ENCODE measurements at regions not wholly inside any gene's neighbourhood (a gene's known extent, or its start where the extent isn't known, plus 50 kb on each side); places are given as distances from the start of the nearest gene placed in this dataset.

DNA sequence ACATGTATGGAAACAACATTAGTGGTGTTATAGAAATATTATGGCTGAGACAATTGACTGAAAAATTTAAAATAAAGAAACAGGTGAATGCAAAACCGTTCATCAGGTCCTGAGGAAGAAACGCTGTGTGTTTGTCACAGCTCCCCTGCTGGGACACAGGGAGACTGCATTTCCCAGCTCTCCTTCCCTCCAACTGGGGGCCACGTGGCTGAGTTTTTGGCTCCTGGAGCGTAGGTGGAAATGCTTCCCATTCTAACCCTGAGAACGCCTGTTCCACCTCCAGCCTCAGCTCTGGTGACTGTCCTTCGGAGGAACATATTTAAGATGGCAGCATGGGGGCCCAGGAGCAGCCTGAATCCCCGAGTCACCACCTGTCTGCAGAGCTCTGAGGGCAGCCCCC is 398.6 kb downstream of the BRD1 start:
- DNase-seq: peak in 1 of 4 experiments; percentile 1

DNA sequence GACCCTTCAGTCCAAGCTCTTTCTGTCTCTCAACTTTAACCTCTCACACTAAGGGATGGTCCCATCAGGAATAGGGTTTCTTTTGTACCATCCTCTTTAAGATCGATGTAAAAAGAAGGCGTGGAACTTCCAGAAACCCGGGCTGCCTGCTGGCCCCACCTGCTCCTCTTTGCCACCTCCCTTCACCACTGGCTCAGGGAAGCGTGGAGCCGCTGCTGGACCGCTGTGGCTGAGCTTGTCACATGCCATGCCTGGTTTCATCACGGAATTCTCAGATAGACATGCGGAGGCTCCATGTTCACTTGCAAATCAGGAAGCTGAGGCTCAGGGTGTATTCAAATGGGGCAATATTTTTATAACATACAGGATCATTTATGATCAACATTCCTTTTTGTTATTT is 399.7 kb downstream of the BRD1 start:
- no peak for DNase-seq

DNA sequence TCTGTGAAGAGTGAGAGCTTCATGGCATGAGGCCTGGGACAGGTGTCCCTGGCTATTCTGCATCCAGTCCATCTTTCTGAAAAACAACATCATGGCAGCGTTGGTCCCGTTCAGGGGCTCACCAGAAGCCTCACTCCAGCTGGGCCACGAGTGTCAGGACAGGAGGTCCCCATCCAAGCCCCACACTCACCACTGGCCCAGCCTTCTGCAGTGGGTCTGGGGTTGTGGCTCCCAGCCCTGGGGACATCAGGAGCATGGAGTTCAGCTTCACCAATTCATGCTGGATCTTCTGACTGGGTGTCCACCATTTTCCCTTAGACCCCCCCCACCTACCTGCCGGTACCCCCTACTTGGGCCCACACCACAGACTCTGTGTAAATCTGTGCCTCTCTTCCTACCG is 400.3 kb downstream of the BRD1 start:
- DNase-seq: no peak

DNA sequence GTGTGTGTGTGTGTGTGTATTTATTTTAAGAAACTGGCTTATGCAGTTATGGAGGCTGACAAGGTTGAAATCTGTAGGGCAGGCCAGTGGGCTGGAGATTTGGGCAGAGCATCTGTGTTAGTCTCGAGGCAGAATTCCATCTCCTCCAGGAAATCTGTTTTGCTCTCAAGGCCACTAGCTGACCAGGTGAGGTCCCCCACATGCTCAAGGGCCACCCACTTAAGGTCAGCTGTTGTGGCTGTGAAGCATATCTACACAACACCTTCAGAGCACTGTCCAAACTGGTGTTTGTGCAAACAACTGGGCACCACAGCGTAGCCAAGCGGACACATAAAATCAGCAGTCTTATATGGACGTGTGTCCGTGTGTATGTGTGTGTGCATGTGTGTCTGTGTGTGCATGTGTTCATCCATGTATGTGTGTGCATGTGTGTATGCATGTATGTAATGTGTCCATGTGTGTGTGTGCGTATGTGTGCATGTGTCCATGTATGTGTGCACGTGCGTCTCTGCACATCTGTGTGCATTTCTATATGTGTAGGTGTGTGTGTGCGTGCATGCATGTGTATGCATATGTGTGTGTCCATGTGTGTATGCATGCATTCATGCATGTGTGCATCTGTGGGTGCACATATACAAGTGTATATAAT is 400.9 kb downstream of the BRD1 start:
- no peak for DNase-seq

DNA sequence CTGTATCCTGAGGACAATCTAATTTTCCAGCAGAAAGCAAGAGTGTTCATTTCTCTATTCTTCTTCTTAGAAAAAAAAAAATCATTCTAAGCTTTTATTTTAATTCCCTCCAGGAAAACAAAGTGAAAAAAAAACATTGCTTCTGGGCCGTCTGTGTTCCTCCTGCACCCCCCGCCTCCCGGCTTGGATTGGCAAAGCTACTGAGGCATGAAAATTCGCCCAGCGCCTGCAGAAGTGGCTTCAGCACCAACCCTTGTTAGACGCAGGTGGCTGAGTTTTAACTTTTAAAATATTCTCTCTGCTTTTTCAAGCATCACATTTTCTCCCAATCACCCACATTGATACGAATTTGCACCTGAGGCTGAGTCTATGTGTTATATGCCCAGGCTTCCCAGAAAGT is 401.6 kb downstream of the BRD1 start:
- no peak for DNase-seq

DNA sequence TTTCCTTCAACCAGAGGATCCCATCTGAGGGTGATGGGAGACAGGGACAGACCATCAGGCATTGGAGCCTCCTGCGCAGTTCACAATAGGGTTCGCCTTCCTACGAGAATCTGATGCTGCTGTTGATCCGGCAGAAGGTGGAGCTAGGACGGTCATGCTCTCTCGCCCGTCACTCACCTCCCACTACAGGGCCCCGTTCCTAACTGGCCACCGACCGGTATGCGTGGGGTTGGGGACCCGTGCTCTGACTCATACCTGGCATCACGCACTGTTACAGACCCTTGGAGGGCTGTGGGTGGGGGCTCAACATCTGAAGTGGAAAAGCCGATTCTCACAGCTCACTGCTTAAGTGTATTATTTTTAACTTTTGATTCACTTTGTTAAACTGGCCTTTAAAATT is 402.3 kb downstream of the BRD1 start:
- DNase-seq: no peak

DNA sequence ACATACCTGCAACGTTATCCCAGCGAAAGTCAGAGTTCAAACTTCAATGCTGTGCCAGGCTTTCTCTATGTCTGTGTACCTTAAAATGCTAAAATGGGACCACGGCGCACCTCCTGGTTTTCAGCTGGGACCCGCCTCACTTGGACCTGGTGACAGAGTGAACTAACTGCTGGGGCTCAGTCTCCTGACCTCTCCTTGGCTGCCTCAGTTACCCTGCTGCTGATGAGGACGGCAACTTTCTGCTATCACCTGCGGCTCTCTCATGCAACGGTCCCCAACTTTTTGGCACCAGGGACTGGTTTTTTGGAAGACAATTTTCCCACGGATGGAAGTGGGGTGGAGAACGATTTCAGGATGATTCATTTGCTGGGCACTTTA is 402.8 kb downstream of the BRD1 start:
- DNase-seq: no peak

DNA sequence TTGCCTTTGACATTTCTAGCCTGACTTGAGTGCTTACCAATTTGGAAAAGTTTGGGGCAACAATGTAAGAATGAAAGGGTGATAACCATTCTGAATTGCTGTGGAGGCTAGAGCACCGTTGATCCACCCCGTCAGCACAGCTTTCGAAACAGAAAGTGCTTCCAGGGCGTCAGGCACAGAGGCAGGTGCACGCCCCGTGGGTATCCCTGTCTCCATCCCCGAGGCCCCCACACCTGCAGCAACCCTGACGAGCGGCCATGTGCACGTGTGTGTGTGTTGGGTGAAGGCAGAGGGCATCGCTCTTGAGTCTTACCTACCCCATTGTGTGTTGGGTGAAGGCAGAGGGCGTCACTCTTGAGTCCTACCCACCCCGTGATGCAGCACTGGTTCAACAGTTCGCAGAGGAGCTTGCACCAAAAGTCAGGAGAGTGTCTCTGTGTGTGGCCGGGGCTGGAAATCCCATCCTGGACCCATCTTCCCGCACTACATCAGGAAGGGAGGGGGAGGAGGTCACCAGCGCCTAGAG is 404.5 kb downstream of the BRD1 start:
- DNase-seq: no peak

DNA sequence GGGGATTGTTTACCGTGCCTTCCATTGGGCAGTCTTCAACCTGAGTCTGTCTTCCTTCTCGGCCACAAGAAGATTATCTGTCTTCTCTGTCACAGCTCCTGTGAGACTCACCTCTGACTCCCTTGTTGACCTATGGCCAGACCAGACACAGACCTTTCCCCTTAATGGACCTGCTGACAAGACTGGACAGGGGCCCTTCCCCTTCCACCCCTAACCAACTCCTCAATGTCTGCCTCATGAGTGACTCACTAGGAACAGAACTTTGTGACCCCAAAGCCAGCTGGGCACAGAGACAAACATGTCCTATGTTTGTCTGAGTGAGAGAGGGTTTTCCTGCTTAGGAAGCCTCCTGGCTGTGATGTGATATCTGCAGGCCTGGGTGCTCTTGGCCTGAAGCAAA is 405.0 kb downstream of the BRD1 start:
- no peak for DNase-seq

DNA sequence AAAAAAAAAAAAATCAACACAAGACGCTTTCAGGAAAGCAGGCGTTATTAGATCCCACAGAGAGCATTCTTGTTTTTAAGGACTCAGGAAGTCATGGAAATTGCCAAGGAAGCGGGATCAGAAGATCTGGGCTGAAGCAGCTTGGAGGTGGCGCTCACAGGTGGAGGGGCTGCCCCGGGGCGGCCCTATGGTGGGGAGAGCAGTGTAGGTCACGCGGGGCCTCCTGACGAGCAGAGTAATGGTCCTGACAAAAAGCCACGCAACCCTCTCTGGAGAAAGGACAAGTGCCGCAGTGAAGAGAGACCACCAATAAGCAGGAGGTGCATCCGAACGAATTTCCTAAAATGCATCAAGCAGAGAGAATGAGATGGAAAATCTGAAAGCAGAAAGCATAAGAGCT is 407.0 kb downstream of the BRD1 start:
- DNase-seq: no peak

DNA sequence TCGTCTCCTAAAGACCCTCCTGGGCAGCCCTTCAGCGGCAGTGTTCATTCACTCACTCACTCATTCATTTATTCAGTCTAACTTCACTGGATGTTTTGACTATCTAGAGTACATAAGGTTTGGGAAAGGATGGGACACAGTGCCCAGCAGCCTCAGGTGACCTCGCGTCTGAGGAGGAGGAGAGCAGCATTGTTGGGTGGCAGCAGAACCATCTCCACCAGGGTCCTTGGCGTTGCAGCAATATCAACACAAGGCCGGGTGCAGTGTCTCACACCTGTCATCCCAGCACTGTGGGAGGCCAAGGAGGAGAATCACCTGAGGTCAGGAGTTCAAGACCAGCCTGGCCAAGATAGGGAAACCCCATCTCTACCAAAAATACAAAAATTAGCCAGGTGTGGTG is 408.0 kb downstream of the BRD1 start:
- DNase-seq: no peak

DNA sequence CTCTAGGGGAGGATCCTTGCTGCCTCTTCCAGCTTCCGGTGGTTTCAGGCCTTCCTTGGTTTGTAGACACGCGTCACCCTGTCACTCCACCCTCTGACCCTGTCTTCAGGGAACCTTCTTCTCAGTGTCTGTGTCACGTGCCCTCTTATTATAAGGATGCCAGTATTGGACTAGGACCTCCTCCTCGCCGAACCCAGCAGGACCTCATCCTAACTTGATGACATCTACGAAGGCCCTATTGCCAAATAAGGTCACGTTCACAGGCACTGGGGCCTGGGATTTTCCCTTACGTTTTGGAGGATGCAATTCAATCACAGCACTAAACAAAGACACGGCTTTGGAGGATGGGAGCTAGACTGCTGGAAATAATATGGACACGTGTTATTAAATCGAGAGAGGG is 408.7 kb downstream of the BRD1 start:
- DNase-seq: no peak

DNA sequence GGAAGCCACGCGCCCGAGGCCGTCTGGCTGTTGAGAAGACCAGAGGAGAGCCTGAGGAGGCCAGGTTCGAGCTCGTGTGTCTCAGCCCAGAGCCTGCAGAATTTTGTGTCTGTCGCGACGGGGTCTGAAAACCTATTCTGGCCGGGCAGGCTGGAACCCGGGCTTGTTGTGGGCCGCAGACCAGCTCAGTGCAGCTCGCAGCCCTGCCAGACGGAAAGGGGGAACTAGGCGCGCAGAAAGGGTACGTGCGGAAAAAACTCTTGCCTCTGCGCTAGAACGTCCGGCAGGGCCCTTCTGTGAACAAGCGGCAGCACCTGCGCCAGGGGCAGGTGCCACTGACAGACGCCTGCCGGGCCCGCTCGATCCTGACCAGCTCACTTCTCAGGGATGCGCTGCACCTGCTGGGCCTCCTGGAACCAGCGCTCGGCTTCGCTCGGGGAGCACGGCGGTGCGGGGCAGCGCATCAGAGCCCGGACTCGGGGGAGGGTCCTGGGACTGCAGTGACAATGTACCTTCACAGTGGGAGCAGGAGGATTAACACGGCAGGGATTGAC is 409.3 kb downstream of the BRD1 start:
- no peak for DNase-seq

DNA sequence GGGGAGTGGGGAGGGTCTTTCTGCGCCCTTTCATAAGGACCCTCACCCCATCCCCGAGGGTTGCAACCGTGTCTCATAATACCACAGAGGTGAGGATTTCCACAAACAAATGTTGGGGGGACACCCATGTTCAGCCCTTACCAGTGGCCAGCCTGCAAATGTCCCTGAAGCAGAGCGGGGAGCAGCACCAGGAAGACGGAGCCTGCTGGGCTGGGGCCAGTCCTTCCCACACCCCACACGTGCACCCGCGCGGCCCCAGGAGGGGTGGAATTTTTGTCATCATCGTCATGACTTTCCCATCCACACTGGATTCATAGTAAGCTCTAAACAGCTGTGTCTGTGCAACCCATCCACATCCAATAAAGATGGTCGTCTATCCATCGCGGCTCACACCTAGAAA is 409.8 kb downstream of the BRD1 start:
- DNase-seq: no peak

DNA sequence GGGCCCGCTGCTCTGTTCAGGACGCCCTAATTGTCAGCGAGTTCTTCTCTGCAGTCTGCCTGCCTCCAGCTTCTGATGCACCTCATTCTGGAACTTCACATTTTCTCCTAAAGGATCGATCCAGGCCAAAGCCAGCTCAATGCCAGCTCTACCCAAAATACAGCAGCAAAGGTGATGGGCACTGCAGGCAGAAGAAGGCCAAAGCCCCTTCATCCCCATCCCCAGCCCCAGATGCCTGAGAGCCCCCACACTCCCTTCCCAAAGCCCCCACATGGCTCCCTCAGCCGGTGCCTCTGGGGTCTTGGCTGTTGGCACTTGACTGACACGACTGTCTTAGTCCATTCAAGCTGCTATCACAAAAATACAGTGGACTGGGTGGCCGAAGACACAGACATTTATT is 410.3 kb downstream of the BRD1 start:
- DNase-seq: no peak

DNA sequence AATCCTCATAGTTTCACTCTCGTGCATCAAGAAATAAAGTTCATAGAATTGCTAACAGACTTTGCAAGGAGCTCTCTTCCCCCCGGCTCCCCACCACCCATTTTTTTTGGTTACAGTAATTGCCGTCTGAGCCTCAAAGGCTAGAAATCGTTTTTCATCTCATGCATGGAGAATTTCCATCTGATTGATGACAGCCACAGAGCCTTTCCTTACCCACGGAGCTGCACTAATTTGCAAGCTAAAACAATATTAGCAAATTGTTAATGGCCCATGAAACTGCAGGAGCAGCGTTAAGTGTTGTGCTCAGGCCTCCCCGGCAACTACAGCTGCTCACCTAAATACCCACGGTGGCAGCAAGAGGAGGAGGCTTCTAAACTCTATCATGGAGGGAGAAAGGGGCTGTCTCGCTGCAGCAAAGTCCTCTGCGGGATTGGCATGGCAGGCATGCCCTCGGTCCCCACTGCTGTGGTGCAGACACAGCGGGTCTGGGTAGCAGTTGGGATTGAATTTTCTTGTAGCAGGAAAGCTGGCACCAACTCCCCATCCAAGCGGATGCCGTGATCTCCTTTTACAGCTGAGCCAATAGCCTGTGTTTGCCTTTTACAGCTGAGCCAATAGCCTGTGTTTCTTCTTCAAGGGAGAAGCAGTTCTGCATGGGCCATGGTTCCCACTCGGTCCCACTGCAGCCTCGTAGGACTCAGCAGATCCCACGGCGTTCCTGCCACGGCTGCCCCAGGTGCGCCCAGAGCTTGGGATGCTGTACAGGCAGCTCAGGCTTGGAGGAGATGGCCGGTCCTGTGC is 412.3 kb downstream of the BRD1 start:
- no peak for DNase-seq

DNA sequence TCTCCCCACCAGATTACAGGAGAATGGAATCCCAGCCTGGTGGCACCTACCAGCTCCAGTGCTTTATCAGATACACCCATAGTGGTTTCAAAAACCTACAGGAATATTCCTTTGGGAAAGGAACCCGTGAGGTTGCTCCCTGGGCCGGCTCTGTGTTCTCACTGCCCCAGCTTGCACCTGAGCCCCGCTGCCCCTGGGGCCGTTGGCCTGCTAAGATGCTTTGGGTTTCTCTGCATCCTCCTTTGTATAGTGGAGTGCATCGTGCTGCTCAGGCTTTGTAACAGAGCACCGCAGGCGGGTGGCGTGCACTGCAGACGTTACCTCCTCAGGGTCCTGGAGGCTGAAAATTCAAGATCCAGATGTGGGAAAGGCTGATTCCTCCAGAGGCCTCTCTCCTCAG is 414.1 kb downstream of the BRD1 start:
- no peak for DNase-seq

DNA sequence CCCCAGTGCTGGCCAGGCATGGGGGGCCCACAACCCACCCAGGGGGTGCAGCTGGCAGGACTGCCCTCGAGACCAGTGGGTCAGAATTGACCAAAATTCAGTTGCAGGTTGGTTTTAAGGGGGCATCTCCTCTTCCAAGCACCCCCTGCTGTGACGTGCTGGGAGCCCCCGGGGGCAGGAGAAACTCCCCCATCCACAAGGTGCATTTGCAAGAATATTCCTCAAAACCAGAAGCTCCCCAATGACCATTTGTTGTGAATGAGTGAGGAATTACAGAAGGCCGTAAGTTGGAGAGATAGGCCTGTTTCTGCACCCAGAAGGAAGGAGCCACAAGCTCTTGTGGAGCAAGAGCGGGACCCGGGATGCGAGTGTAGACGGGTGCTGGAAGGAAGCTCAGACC is 414.5 kb downstream of the BRD1 start:
- DNase-seq: no peak

DNA sequence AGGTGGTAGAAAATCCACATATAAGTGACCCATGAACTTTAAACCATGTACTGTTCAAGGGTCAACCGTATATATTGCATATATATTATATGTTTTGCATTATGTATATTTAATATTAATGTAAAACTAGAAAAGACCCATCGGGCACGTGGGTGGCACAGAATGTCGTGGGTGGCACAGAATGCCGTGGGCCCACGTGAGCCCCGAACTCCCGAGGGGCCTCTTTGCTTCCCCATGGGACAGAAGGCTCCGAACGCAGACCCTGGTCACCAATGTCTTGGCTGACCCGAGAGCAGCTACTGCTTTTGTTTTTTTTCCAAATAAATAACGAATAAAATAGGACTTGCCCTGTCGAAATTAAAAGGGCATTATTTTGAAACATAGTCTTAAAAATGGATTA is 415.4 kb downstream of the BRD1 start:
- no peak for DNase-seq

DNA sequence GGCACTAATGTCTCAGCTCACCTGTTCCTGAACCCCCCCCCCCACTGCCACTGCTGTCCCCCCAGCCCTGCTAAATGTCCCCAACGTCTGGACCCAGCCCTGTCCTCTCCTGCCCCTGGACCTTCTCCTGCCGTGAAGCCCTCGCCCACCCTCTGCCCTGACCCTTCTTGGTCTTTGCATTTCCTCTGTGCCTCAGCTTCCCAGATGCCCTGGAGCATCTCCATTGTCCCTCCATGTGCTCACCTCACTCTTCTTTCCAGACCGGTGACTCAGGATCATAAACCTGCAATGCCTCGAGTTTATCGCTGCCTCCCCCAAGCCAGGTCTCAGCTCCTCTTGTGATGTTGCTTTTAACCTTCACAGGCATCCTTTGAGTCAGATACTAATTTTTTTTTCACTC is 416.4 kb downstream of the BRD1 start:
- no peak for DNase-seq

DNA sequence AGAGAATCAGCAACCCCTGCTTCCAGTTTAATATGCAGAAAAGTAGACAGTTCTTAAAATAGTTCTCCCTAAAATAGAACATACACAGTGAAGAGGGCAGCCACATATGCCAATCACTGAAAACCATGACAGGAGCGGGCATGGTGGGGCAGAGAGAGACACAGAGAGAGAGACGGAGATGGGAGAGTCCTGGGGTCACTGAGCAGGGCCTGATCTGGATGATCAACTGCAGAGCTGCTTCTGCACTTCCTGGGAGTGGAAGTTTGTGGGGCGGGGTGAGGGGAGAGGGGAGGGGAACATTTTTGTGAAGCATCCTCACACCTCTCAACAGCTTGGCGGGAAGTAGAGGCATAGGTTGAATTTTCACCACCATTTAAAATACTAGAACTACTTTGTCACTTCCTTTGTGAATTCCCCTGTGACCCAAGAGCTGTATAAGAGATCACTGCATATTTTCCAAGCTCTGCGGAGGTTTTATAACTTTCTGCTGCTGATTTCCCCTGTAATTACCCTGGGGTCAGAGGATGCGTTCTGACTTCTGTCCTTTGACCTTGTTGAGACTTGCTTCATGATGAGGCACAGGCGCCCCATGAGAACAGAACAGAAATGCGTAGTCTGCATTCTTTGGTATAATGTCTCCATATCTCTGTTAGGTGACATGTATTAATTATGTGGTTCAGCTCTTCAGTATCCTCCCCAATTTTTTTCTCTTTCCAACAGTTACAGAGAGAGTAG is 419.4 kb downstream of the BRD1 start:
- DNase-seq: no peak

DNA sequence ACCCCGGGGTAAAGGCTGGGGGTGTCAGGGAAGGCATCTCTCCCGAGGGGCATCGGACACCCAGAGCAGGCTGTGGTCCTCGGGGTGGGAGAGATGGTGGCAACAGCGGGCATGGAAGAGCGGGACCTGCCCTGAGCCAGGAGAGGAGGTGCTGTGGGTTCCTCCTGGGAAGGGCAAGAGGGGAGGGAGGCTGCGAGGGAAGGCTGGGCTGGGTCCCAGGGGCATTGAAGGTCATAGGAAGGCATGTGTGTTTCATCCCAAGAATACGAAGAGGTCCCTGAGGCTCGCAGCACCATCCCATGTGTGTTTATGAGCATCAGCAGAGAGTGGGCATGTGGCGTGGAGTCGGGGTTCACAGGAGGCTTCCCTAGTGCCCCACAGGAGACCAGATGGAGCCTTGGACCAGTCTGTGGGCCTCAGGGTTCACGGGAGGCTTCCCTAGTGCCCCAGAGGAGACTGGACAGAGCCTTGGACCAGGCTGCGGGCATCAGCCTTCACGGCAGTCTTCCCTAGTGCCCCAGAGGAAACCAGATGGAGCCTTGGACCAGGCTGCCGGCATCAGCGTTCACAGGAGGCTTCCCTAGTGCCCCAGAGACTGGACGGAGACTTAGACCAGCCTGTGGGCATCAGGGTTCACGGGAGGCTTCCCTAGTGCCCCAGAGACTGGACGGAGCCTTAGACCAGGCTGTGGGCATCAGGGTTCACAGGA is 420.6 kb downstream of the BRD1 start:
- DNase-seq: no peak
